ENCODE measurements at regions not wholly inside any gene's neighbourhood (a gene's known extent, or its start where the extent isn't known, plus 50 kb on each side); places are given as distances from the start of the nearest gene placed in this dataset.

DNA sequence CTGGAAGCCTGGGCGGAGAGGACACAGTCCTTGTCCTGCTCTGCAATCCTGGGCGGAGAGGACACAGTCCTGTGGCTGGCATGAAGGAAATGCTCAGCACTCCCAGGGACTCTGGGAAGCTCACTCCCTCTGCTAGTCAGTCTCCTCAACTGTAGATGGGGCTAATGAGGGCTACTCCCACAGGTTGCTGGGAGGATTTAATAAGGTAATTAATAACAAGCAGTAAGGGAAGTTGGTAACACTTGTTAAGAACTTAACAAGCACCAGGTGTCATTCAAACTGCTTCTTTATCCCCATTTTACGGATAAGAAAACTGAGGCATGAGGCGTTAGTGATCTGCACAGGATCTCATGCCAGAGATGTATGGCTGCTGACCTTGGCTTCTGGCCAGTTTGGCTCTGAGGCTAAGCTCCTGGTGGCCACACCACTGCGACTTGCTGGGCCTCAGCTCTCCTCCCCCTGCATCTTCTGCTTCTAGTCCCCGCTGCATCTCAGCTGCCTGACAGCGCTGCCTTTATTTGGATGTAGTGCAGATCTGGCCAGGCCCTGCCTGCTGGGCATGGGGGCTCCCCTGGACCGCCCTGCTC, 54.1 kb upstream of the BEGAIN start:
- Histone ChIP-seq H3K27ac (ENCODE audit: insufficient read depth, low read depth, low read length) (no peak overlapping the region), H3K4me2 (ENCODE audit: insufficient read depth, low read length) (no peak overlapping the region), H3K27me3 (ENCODE audit: control insufficient read depth in 2 of 2, insufficient read depth in 2 of 2, low read length in 2 of 2) (no peaks in the 10 kb centered on the region), H3K9ac (replicated peaks; ENCODE audit: extremely low read depth, insufficient read depth, low read length) (no peak overlapping the region), H3K4me1 (ENCODE audit: control insufficient read depth, extremely low read depth, insufficient read depth, low read length) (peaks cover 11% of the 10 kb centered on the region), H3K36me3 (ENCODE audit: control insufficient read depth in 2 of 2, extremely low read depth in 1 of 2, insufficient read depth in 2 of 2, low read length in 2 of 2) (no peaks in the 10 kb centered on the region), H3K4me3 (replicated peaks in 1 of 3; ENCODE audit: insufficient read depth in 1 of 3, low read depth in 1 of 3, low read length in 3 of 3) (no peak overlapping the region), H3K9me1 (replicated peaks; ENCODE audit: control insufficient read depth, extremely low read depth, insufficient read depth, low read length) (no peaks in the 10 kb centered on the region), H2AFZ (ENCODE audit: low read depth, low read length) (no peak overlapping the region), H3K9me3 (replicated peaks; ENCODE audit: control insufficient read depth, insufficient read depth, low read length) (no peaks in the 10 kb centered on the region), H4K20me1 (replicated peaks; ENCODE audit: control insufficient read depth, extremely low read depth, insufficient read depth, low read length) (no peaks in the 10 kb centered on the region), H3K79me2 (ENCODE audit: control insufficient read depth, insufficient read depth, low read length) (no peaks in the 10 kb centered on the region)
- ChIA-PET POLR2A (no interaction called here), CTCF (no interaction called here)
- FAIRE-seq (no peak), DNase-seq (ENCODE audit: low read depth, low spot score) (no peak)
- no TSS peak for BruUV-seq (replicated peaks)
- intact Hi-C loops (cut with micrococcal nuclease) (no loop called here), dilution Hi-C loops (cut with MboI; ENCODE audit: extremely low pct_ligation_motif_present, low sequenced_read_pairs) (no loop called here)
- TF ChIP-seq EZH2 (IDR thresholded peaks at IDR 0.05; ENCODE audit: borderline replicate concordance, low read depth, low read length, severe bottlenecking) (no peak), FOS (IDR thresholded peaks at IDR 0.05; ENCODE audit: borderline replicate concordance, insufficient read depth, low read length) (no peak), MYC (IDR thresholded peaks at IDR 0.05; ENCODE audit: low read depth, low read length) (no peak), JUN (IDR thresholded peaks at IDR 0.05; ENCODE audit: borderline replicate concordance, insufficient read depth, insufficient read length, low read depth) (no peak), POLR2AphosphoS5 (IDR thresholded peaks at IDR 0.05; ENCODE audit: insufficient read depth, low read depth, low read length) (no peak), GATA2 (IDR thresholded peaks at IDR 0.05; ENCODE audit: insufficient read depth, insufficient read length, low read depth, low read length) (no peak), POLR2A (IDR thresholded peaks at IDR 0.05; ENCODE audit: low read depth, low read length) (no peak)
- TF ChIP-seq, protein P1, sequence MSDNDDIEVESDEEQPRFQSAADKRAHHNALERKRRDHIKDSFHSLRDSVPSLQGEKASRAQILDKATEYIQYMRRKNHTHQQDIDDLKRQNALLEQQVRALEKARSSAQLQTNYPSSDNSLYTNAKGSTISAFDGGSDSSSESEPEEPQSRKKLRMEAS (IDR thresholded peaks at IDR 0.05; ENCODE audit: insufficient read depth, insufficient read length), result no peak
- TF ChIP-seq, protein P2, sequence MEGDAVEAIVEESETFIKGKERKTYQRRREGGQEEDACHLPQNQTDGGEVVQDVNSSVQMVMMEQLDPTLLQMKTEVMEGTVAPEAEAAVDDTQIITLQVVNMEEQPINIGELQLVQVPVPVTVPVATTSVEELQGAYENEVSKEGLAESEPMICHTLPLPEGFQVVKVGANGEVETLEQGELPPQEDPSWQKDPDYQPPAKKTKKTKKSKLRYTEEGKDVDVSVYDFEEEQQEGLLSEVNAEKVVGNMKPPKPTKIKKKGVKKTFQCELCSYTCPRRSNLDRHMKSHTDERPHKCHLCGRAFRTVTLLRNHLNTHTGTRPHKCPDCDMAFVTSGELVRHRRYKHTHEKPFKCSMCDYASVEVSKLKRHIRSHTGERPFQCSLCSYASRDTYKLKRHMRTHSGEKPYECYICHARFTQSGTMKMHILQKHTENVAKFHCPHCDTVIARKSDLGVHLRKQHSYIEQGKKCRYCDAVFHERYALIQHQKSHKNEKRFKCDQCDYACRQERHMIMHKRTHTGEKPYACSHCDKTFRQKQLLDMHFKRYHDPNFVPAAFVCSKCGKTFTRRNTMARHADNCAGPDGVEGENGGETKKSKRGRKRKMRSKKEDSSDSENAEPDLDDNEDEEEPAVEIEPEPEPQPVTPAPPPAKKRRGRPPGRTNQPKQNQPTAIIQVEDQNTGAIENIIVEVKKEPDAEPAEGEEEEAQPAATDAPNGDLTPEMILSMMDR (IDR thresholded peaks at IDR 0.05; ENCODE audit: extremely low read depth in 1 of 2, insufficient read depth in 1 of 2, low read depth in 1 of 2, low read length in 2 of 2), result no peak
